ENCODE measurements at regions not wholly inside any gene's neighbourhood (a gene's known extent, or its start where the extent isn't known, plus 50 kb on each side); places are given as distances from the start of the nearest gene placed in this dataset.

DNA sequence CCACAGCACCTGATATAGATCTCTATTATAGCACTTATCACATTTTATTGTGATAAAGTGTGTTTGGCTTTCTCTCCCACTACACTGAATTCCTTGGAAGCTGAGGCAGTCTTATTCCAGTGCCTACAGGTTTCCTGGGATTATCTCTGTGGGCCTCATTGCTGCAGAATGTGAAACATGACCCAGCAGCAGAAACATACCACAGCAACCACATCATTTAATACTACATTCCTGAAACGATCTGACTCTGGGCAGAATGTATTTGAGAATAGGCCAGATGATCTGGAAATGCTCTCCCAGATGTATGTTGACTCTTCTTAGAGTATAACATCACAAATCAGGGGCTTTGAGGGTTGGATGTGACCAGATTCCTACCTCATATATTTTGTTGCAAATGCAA lies 323.5 kb upstream of the TANK start:
- Histone ChIP-seq H3K9ac (ENCODE audit: low read length) (no peak overlapping the region), H3K9me2 (ENCODE audit: low read depth, low read length) (no peaks in the 10 kb centered on the region), H2AFZ (ENCODE audit: low read length) (no peak overlapping the region), H4K20me1 (ENCODE audit: insufficient read depth, low read length) (no peaks in the 10 kb centered on the region), H3K79me2 (ENCODE audit: insufficient read depth, low read length) (no peaks in the 10 kb centered on the region), H3K36me3 (ENCODE audit: insufficient read depth, low read length) (no peaks in the 10 kb centered on the region), H3K4me1 (ENCODE audit: insufficient read depth, low read length, severe bottlenecking) (no peaks in the 10 kb centered on the region), H3F3A (ENCODE audit: insufficient read depth, low read length) (no peaks in the 10 kb centered on the region), H3K4me3 (ENCODE audit: low read depth, low read length, poor library complexity, severe bottlenecking) (no peak overlapping the region), H3K9me3 (ENCODE audit: low read length) (no peaks in the 10 kb centered on the region), H3K27ac (ENCODE audit: low read depth, low read length, poor library complexity, severe bottlenecking) (no peak overlapping the region), H3K27me3 (ENCODE audit: insufficient read depth, low read length) (no peaks in the 10 kb centered on the region), H3K4me2 (ENCODE audit: low read length) (no peak overlapping the region)
- TF ChIP-seq, protein P1, sequence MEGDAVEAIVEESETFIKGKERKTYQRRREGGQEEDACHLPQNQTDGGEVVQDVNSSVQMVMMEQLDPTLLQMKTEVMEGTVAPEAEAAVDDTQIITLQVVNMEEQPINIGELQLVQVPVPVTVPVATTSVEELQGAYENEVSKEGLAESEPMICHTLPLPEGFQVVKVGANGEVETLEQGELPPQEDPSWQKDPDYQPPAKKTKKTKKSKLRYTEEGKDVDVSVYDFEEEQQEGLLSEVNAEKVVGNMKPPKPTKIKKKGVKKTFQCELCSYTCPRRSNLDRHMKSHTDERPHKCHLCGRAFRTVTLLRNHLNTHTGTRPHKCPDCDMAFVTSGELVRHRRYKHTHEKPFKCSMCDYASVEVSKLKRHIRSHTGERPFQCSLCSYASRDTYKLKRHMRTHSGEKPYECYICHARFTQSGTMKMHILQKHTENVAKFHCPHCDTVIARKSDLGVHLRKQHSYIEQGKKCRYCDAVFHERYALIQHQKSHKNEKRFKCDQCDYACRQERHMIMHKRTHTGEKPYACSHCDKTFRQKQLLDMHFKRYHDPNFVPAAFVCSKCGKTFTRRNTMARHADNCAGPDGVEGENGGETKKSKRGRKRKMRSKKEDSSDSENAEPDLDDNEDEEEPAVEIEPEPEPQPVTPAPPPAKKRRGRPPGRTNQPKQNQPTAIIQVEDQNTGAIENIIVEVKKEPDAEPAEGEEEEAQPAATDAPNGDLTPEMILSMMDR (IDR thresholded peaks at IDR 0.05; ENCODE audit: low read length): no peak
- no peak for TF ChIP-seq EZH2 (IDR thresholded peaks at IDR 0.05; ENCODE audit: borderline replicate concordance, low read length)

DNA sequence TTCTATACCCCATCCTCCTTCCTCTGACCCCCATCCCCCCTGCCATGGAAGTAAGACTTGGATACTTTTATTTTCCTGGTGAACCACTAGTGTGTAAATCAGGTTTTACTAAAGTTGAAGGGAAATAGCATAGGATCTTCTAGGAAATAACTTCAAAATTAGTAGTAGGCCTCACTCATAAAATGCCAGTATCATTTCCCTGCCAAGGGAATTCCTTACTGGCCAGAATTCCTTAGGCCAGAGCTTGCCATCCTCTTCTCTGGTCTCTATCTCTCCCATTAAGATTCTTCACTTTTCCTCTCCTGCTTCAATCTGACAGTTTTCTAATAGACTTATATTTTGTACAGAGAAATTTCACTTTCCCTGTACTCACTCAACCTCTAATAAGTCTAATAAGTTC lies 322.8 kb upstream of the TANK start:
- TF ChIP-seq, protein P1 (IDR thresholded peaks at IDR 0.05; ENCODE audit: low read length): no peak
- no peak for TF ChIP-seq EZH2 (IDR thresholded peaks at IDR 0.05; ENCODE audit: borderline replicate concordance, low read length)
- H3K4me3 ChIP-seq (ENCODE audit: low read depth, low read length, poor library complexity, severe bottlenecking): no peak overlapping the region
- no peaks in the 10 kb centered on the region for H3K79me2 ChIP-seq (ENCODE audit: insufficient read depth, low read length)
- H4K20me1 ChIP-seq (ENCODE audit: insufficient read depth, low read length): no peaks in the 10 kb centered on the region
- H3K36me3 ChIP-seq (ENCODE audit: insufficient read depth, low read length): no peaks in the 10 kb centered on the region
- no peaks in the 10 kb centered on the region for H3K27me3 ChIP-seq (ENCODE audit: insufficient read depth, low read length)
- H3K9me3 ChIP-seq (ENCODE audit: low read length): no peaks in the 10 kb centered on the region
- no peak overlapping the region for H3K4me2 ChIP-seq (ENCODE audit: low read length)
- no peak overlapping the region for H3K27ac ChIP-seq (ENCODE audit: low read depth, low read length, poor library complexity, severe bottlenecking)
- H3K9me2 ChIP-seq (ENCODE audit: low read depth, low read length): no peaks in the 10 kb centered on the region
- H3K9ac ChIP-seq (ENCODE audit: low read length): no peak overlapping the region
- H2AFZ ChIP-seq (ENCODE audit: low read length): no peak overlapping the region
- no peaks in the 10 kb centered on the region for H3K4me1 ChIP-seq (ENCODE audit: insufficient read depth, low read length, severe bottlenecking)
- no peaks in the 10 kb centered on the region for H3F3A ChIP-seq (ENCODE audit: insufficient read depth, low read length)

DNA sequence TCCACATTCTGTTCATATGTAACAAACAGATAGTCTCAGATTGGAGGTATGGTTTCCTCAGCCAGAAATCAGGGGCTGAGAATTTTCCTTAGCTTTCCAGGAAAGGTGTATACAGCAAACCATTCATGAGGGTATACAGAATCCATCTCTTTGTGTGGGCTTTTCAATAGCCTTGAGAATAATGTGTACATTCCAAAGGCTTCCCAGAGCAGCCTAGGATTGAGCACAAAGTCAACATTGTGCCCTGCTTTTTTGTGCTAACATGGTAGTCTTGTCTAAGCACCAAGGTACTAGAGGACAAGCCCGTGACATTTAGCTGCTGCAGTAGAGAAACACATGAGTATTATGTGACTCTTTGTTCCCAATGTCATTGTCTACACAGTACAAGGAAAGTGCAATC lies 322.1 kb upstream of the TANK start:
- Histone ChIP-seq H3K36me3 (ENCODE audit: insufficient read depth, low read length) (no peaks in the 10 kb centered on the region), H3K9ac (ENCODE audit: low read length) (no peak overlapping the region), H4K20me1 (ENCODE audit: insufficient read depth, low read length) (no peaks in the 10 kb centered on the region), H3K27ac (ENCODE audit: low read depth, low read length, poor library complexity, severe bottlenecking) (no peak overlapping the region), H3K79me2 (ENCODE audit: insufficient read depth, low read length) (no peaks in the 10 kb centered on the region), H3K9me3 (ENCODE audit: low read length) (no peaks in the 10 kb centered on the region), H3K9me2 (ENCODE audit: low read depth, low read length) (no peaks in the 10 kb centered on the region), H2AFZ (ENCODE audit: low read length) (no peak overlapping the region), H3K4me2 (ENCODE audit: low read length) (no peak overlapping the region), H3K4me3 (ENCODE audit: low read depth, low read length, poor library complexity, severe bottlenecking) (no peak overlapping the region), H3K4me1 (ENCODE audit: insufficient read depth, low read length, severe bottlenecking) (no peaks in the 10 kb centered on the region), H3K27me3 (ENCODE audit: insufficient read depth, low read length) (no peaks in the 10 kb centered on the region), H3F3A (ENCODE audit: insufficient read depth, low read length) (no peaks in the 10 kb centered on the region)
- TF ChIP-seq EZH2 (IDR thresholded peaks at IDR 0.05; ENCODE audit: borderline replicate concordance, low read length): no peak
- TF ChIP-seq, protein P1 (IDR thresholded peaks at IDR 0.05; ENCODE audit: low read length): no peak
